Hepatocyte (in vitro differentiated cells): ENCODE measurements at regions not wholly inside any gene's neighbourhood (a gene's known extent, or its start where the extent isn't known, plus 50 kb on each side); places are given as distances from the start of the nearest gene placed in this dataset.

ENCODE experiments used
- DNase-seq: peaks from one replicate; pipeline ENCODE4 v3.0.0-alpha.2; 2016; ENCODE audit warnings: low spot score
- H2AFZ ChIP-seq: fragments of 200-600 bp; sonication (generic); 2 replicates; pipeline ENCODE4 v1.6.0; 2016; ENCODE audit warnings: antibody characterized with exemption, mild to moderate bottlenecking
- H3K27ac ChIP-seq: fragments of 200-600 bp; sonication (generic); 2 replicates; pipeline ENCODE4 v1.5.1; 2016; ENCODE audit warnings: mild to moderate bottlenecking
- H3K27me3 ChIP-seq: fragments of 200-600 bp; sonication (generic); 2 replicates; pipeline ENCODE4 v1.6.1; 2016
- H3K36me3 ChIP-seq: fragments of 200-600 bp; sonication (generic); replicated peaks from 2 replicates; pipeline ENCODE4 v1.5.1; 2016; ENCODE audit warnings: low read depth; ENCODE audit not compliant: insufficient read depth
- H3K4me1 ChIP-seq: fragments of 200-600 bp; sonication (generic); 2 replicates; pipeline ENCODE4 v1.5.1; 2016; ENCODE audit warnings: mild to moderate bottlenecking, moderate library complexity; ENCODE audit not compliant: insufficient read depth
- H3K4me2 ChIP-seq: fragments of 200-600 bp; sonication (generic); 2 replicates; pipeline ENCODE4 v1.6.0; 2016
- H3K4me3 ChIP-seq: fragments of 200-600 bp; sonication (generic); 2 replicates; pipeline ENCODE4 v1.5.1; 2016; ENCODE audit warnings: mild to moderate bottlenecking
- H3K79me2 ChIP-seq: fragments of 200-600 bp; sonication (generic); 2 replicates; pipeline ENCODE4 v1.6.0; 2017; ENCODE audit warnings: mild to moderate bottlenecking
- H3K9me2 ChIP-seq: fragments of 200-600 bp; sonication (generic); replicated peaks from 2 replicates; pipeline ENCODE4 v1.6.0; 2017; ENCODE audit warnings: mild to moderate bottlenecking; ENCODE audit not compliant: insufficient read depth
- H3K9me3 ChIP-seq: fragments of 200-600 bp; sonication (generic); 2 replicates; pipeline ENCODE4 v1.5.1; 2016; ENCODE audit warnings: low read depth, mild to moderate bottlenecking
- H4K20me1 ChIP-seq: fragments of 200-600 bp; sonication (generic); 2 replicates; pipeline ENCODE4 v1.6.0; 2016; ENCODE audit warnings: mild to moderate bottlenecking; ENCODE audit not compliant: insufficient read depth, poor library complexity, severe bottlenecking
- EZH2 ChIP-seq: fragments of 200-600 bp; sonication (generic); IDR thresholded peaks from 2 replicates; pipeline ENCODE4 v1.6.1; 2016; ENCODE audit warnings: antibody characterized with exemption, mild to moderate bottlenecking, borderline replicate concordance
- EZH2phosphoT487 ChIP-seq: fragments of 200-600 bp; sonication (generic); IDR thresholded peaks from one replicate; pipeline ENCODE4 v1.6.1; 2018; ENCODE audit warnings: antibody characterized with exemption, mild to moderate bottlenecking, low read depth, moderate library complexity; ENCODE audit not compliant: unreplicated experiment, severe bottlenecking
- WGBS: methylation state at CpG from one replicate; pipeline ENCODE4 v1.1.6; 2016; ENCODE audit warnings: low lambda C conversion rate; ENCODE audit errors: missing lambda C conversion rate; 5-methylcytosine and 5-hydroxymethylcytosine counted together
- TF ChIP-seq, protein P1 (sequence below): fragments of 200-600 bp; sonication (generic); IDR thresholded peaks from 2 replicates; pipeline ENCODE4 v1.5.1; 2016; ENCODE audit warnings: antibody characterized with exemption, mild to moderate bottlenecking; ENCODE audit not compliant: poor library complexity

DNA sequence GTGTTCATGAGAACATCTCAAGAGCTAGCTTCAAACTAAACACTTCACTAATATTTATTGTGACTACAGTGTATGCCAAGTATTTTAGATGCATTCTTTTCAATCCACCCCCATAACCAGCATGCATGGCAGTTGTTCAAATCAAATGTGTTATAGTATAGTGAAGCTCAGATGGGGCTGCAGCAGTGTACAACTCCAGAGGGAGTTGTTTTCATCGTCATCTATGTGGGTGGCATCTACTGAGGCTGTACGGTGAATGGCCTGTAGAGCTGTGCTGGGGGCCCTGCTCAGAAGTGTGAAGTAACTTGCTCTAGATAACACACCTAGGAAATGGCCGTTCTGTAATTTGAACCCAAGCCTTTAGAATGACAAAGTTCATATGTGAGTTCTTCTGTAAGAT is 71.8 kb upstream of the LRATD1 start:
- H3K4me3 ChIP-seq: no peak overlapping the region
- no peaks in the 10 kb centered on the region for H4K20me1 ChIP-seq
- TF ChIP-seq, protein P1, sequence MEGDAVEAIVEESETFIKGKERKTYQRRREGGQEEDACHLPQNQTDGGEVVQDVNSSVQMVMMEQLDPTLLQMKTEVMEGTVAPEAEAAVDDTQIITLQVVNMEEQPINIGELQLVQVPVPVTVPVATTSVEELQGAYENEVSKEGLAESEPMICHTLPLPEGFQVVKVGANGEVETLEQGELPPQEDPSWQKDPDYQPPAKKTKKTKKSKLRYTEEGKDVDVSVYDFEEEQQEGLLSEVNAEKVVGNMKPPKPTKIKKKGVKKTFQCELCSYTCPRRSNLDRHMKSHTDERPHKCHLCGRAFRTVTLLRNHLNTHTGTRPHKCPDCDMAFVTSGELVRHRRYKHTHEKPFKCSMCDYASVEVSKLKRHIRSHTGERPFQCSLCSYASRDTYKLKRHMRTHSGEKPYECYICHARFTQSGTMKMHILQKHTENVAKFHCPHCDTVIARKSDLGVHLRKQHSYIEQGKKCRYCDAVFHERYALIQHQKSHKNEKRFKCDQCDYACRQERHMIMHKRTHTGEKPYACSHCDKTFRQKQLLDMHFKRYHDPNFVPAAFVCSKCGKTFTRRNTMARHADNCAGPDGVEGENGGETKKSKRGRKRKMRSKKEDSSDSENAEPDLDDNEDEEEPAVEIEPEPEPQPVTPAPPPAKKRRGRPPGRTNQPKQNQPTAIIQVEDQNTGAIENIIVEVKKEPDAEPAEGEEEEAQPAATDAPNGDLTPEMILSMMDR: no peak
- TF ChIP-seq EZH2: no peak
- TF ChIP-seq EZH2phosphoT487: no peak
- H2AFZ ChIP-seq: no peak overlapping the region
- H3K9me2 ChIP-seq: no peaks in the 10 kb centered on the region
- no peaks in the 10 kb centered on the region for H3K27me3 ChIP-seq
- no peak for DNase-seq
- no peak overlapping the region for H3K4me2 ChIP-seq
- H3K36me3 ChIP-seq: no peaks in the 10 kb centered on the region
- H3K4me1 ChIP-seq: peaks cover 9% of the 10 kb centered on the region
- no peak overlapping the region for H3K27ac ChIP-seq
- WGBS: 66% methylated on average over 3 of the region's 3 CpGs
- no peaks in the 10 kb centered on the region for H3K79me2 ChIP-seq
- H3K9me3 ChIP-seq: no peaks in the 10 kb centered on the region

DNA sequence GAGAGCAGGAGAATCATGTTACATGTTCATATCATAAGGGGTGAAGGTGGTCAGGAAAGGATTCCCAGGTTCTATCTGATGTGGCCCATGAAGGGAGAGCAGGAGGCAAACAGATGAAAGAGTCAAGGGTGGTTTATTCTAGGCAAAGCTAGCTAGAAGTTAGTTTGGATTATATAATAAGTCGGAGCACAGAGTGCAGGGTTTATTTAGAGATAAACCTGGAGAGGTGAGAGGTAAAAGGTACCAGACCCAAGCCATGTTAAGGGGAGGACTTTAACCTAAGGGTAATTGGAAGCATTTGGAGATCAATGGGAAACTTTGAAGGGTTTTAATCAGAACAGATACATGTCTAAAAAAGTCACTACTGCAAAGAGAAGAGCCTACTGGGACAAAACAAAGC is 69.2 kb upstream of the LRATD1 start:
- Histone ChIP-seq H3K27ac (no peak overlapping the region), H3K4me2 (no peak overlapping the region)
- WGBS: 57% methylated on average over 1 of the region's 1 CpG

DNA sequence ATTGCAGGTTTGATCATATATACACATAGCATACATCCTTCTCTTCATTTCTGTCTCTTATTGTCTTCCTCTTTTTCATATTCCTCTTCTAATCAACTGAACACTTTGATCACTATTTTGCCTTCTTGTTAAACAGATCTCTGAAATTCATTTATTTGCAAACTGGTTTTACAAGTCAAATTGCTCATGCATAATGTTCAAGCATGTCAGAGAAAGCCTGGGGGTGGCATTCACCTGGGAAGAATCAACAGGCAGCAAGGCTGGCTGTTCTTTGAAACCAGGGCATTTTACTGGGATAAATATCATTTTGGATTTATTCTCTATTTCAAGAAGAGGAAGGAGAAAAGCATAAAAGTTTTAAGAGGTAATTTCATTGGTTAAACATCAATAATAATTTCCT is 66.9 kb upstream of the LRATD1 start:
- no peaks in the 10 kb centered on the region for H3K9me2 ChIP-seq
- no peaks in the 10 kb centered on the region for H4K20me1 ChIP-seq

More for the DNA sequence above, 69.2 kb upstream of the LRATD1 start:
- Histone ChIP-seq H3K36me3 (no peaks in the 10 kb centered on the region), H3K9me3 (no peaks in the 10 kb centered on the region), H2AFZ (no peak overlapping the region), H3K4me1 (no peaks in the 10 kb centered on the region), H3K9me2 (no peaks in the 10 kb centered on the region), H4K20me1 (no peaks in the 10 kb centered on the region), H3K4me3 (no peak overlapping the region), H3K79me2 (no peaks in the 10 kb centered on the region), H3K27me3 (no peaks in the 10 kb centered on the region)
- TF ChIP-seq EZH2 (no peak), EZH2phosphoT487 (no peak)
- TF ChIP-seq, protein P1: no peak
- DNase-seq: no peak

DNA sequence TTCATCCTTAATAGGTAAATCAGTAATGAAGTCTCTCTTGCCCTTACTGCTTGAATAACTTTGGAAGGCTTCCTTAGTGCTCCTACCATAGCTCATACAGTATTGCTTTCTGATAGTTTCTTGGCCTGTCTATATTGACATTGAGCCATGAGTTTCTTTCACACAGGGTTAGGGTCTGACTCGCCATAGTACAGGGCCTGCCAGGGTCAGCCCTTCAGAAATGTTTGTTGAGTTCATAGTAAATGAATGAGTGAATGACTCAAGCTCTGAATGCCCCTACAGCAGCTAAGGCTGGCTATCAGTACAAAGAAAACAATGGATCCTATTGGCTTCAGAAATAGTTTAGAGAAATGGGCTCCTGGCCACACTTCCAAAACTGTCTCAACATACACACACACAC is 65.0 kb upstream of the LRATD1 start:
- TF ChIP-seq, protein P1: no peak
- no peak for TF ChIP-seq EZH2phosphoT487
- Histone ChIP-seq H3K36me3 (no peaks in the 10 kb centered on the region), H3K4me3 (no peak overlapping the region), H3K27me3 (no peaks in the 10 kb centered on the region), H4K20me1 (no peaks in the 10 kb centered on the region), H2AFZ (no peak overlapping the region), H3K4me2 (no peak overlapping the region), H3K4me1 (no peaks in the 10 kb centered on the region), H3K79me2 (no peaks in the 10 kb centered on the region), H3K27ac (no peak overlapping the region), H3K9me2 (no peaks in the 10 kb centered on the region), H3K9me3 (no peaks in the 10 kb centered on the region)
- DNase-seq: no peak
- 79% methylated on average over 1 of the region's 1 CpG for WGBS

More for the DNA sequence above, 66.9 kb upstream of the LRATD1 start:
- H3K9me3 ChIP-seq: no peaks in the 10 kb centered on the region
- H3K4me1 ChIP-seq: no peaks in the 10 kb centered on the region
- no peaks in the 10 kb centered on the region for H3K27me3 ChIP-seq
- no peak overlapping the region for H3K27ac ChIP-seq
- no peak for DNase-seq
- no peaks in the 10 kb centered on the region for H3K79me2 ChIP-seq
- no peaks in the 10 kb centered on the region for H3K36me3 ChIP-seq
- no peak overlapping the region for H3K4me2 ChIP-seq
- no peak overlapping the region for H2AFZ ChIP-seq
- TF ChIP-seq, protein P1: no peak
- TF ChIP-seq EZH2phosphoT487: no peak
- TF ChIP-seq EZH2: no peak
- no peak overlapping the region for H3K4me3 ChIP-seq
